Upper lobe of left lung (tissue), 6 donors: ENCODE measurements at regions not wholly inside any gene's neighbourhood (a gene's known extent, or its start where the extent isn't known, plus 50 kb on each side); places are given as distances from the start of the nearest gene placed in this dataset.
A peak's percentile ranks its signal among the peaks of the same experiment; 100 is the strongest.

Source experiments
- ATAC-seq, 2 donors: fragments of 200-7000 bp; cut with Tn5 transposase; one replicate each; pipeline ENCODE4 v1.9.1; 2022; ENCODE audit warnings: mild to moderate bottlenecking in 2 of 2, moderate library complexity in 2 of 2; ENCODE audit not compliant: low FRiP score in 2 of 2
- DNase-seq, 2 donors: peaks; one replicate each; pipeline ENCODE4 v3.0.0-alpha.2; 2019 to 2020
- H3K27ac ChIP-seq, 4 donors: fragments of 200-600 bp; sonication (generic); one replicate each; pipeline ENCODE4 v1.5.1; 2016 to 2019
- H3K27me3 ChIP-seq, 4 donors: fragments of 200-600 bp; sonication (generic); one replicate each; pipeline ENCODE4 v1.5.1; 2017 to 2019
- H3K36me3 ChIP-seq, 4 donors: fragments of 200-600 bp; sonication (generic); one replicate each; pipeline ENCODE4 v1.5.1; 2016 to 2019
- H3K4me1 ChIP-seq, 4 donors: fragments of 200-600 bp; sonication (generic); one replicate each; pipeline ENCODE4 v1.5.1; 2018 to 2019
- H3K4me3 ChIP-seq, 4 donors: fragments of 200-600 bp; sonication (generic); one replicate each; pipeline ENCODE4 v1.5.1; 2017 to 2019; ENCODE audit warnings: mild to moderate bottlenecking in 2 of 4, moderate library complexity in 1 of 4
- H3K9me3 ChIP-seq, 4 donors: fragments of 200-600 bp; sonication (generic); one replicate each; pipeline ENCODE4 v1.5.1; 2018 to 2019
- EP300 ChIP-seq, 4 donors: sonication (generic); formaldehyde crosslinking; IDR thresholded peaks; one replicate each; pipeline ENCODE4 v1.5.1; 2017; ENCODE audit warnings: antibody characterized with exemption in 4 of 4, control low read depth in 2 of 4
- POLR2A ChIP-seq, 4 donors: fragments of 450-650 bp; IDR thresholded peaks; one replicate each; pipeline ENCODE4 v1.5.1; 2016 to 2017; ENCODE audit warnings: antibody characterized with exemption in 4 of 4, mild to moderate bottlenecking in 2 of 4
- POLR2AphosphoS5 ChIP-seq, 2 donors: sonication (generic); formaldehyde crosslinking; IDR thresholded peaks; one replicate each; pipeline ENCODE4 v1.5.1; 2017; ENCODE audit warnings: antibody characterized with exemption in 2 of 2
- WGBS, 2 donors: methylation state at CpG; one replicate each; pipeline ENCODE4 v1.1.5; 2017 to 2018; 5-methylcytosine and 5-hydroxymethylcytosine counted together
- TF ChIP-seq, protein P1 (sequence below), 6 experiments: fragments of 450-650 bp in 4 of 6; fragments of 200-600 bp in 2 of 6; sonication (generic) in 2 of 6; IDR thresholded peaks; one replicate each; pipeline ENCODE4 v1.5.1; 2016 to 2019; ENCODE audit warnings: antibody characterized with exemption in 6 of 6
- donor health status: DM: no; HTN: no; CAD: no; lungs with moderate emphysema.
- donor health status: DM: no; HTN: yes; CAD: no; lungs with severe emphysema.

DNA sequence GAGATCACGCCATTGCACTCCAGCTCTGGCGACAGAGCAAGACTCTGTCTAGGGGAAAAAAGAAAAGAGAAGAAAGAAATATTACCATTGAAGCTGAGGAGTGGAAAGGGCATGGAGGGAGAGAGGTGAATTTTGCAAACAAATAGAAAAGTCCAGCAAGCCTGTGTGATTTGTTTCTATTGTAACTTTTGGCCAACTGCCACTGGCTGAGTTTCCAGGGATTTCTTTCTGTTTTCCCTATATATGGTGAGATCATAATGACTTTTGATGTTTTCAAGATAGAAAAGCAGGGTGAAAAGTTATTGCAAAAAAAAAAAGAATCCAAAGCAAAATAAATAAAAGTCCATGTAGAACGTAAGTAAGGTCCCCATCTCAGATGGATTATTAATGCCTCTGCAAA, 184.2 kb upstream of the RALGAPA2 start:
- 76 to 82% methylated on average over 3 of the region's 3 CpGs for WGBS, 2 donors
- ATAC-seq (no peak), DNase-seq (no peak)
- no peaks in the 10 kb centered on the region for H3K36me3 ChIP-seq
- no peak for TF ChIP-seq EP300 (IDR thresholded peaks at IDR 0.05)
- TF ChIP-seq, protein P1, sequence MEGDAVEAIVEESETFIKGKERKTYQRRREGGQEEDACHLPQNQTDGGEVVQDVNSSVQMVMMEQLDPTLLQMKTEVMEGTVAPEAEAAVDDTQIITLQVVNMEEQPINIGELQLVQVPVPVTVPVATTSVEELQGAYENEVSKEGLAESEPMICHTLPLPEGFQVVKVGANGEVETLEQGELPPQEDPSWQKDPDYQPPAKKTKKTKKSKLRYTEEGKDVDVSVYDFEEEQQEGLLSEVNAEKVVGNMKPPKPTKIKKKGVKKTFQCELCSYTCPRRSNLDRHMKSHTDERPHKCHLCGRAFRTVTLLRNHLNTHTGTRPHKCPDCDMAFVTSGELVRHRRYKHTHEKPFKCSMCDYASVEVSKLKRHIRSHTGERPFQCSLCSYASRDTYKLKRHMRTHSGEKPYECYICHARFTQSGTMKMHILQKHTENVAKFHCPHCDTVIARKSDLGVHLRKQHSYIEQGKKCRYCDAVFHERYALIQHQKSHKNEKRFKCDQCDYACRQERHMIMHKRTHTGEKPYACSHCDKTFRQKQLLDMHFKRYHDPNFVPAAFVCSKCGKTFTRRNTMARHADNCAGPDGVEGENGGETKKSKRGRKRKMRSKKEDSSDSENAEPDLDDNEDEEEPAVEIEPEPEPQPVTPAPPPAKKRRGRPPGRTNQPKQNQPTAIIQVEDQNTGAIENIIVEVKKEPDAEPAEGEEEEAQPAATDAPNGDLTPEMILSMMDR (IDR thresholded peaks at IDR 0.05), result no peak
- TF ChIP-seq POLR2A (IDR thresholded peaks at IDR 0.05), result no peak
- no peak for TF ChIP-seq POLR2AphosphoS5 (IDR thresholded peaks at IDR 0.05)
- H3K4me1 ChIP-seq, result peaks cover 0 to 5% (median 3%) of the 10 kb centered on the region in 4 donors
- no peaks in the 10 kb centered on the region for H3K9me3 ChIP-seq
- H3K27ac ChIP-seq, result no peak overlapping the region
- H3K4me3 ChIP-seq, result no peak overlapping the region
- H3K27me3 ChIP-seq, result no peaks in the 10 kb centered on the region

DNA sequence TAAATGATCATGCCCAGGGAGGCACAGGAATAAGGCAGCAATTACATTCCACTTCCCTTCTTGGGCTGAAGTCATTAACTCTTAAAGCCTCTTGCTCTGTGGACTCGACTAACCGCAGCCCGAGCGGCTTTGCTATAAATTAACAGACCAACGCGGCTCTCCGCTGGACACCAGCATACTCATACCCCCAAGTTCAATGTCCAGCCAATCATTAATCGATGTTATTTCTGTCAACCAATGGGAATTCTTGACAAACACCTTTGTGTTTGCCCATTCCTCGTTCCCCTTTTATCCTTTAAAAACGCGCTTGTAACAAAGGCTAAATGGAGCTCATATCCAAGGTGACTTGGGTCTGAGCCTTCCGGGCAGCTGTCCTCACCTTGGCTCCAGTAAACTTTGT, 183.1 kb upstream of the RALGAPA2 start:
- TF ChIP-seq POLR2A (IDR thresholded peaks at IDR 0.05) (no peak), EP300 (IDR thresholded peaks at IDR 0.05) (no peak), POLR2AphosphoS5 (IDR thresholded peaks at IDR 0.05) (no peak)
- TF ChIP-seq, protein P1 (IDR thresholded peaks at IDR 0.05), result no peak
- ATAC-seq (no peak), DNase-seq (no peak)
- Histone ChIP-seq H3K27me3 (no peaks in the 10 kb centered on the region), H3K4me3 (no peak overlapping the region), H3K4me1 (peaks cover 0 to 5% (median 3%) of the 10 kb centered on the region in 4 donors), H3K9me3 (no peaks in the 10 kb centered on the region), H3K36me3 (no peaks in the 10 kb centered on the region), H3K27ac (no peak overlapping the region)
- 89 to 93% methylated on average over 12 of the region's 12 CpGs for WGBS, 2 donors

DNA sequence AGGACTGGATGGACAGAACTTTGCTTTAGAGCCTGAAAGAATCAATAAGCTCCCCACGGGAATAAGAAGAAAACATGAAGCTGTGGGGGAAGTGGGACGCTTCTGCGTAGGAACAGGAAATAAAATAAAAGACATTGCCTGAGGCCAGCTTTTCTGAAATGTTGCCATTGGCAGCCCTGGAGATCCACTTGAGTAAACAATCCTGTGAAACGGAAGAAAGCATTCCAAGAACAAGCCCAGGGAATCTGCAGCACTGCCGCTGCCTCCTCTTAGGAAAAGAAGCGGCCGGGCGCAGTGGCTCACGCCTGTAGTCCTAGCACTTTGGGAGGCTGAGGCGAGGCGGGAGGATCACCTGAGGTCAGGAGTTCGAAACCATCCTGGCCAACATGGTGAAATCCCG, 182.3 kb upstream of the RALGAPA2 start:
- H3K4me3 ChIP-seq, result no peak overlapping the region
- H3K27me3 ChIP-seq, result no peaks in the 10 kb centered on the region
- 54 to 65% methylated on average over 13 of the region's 13 CpGs for WGBS, 2 donors
- H3K4me1 ChIP-seq, result peaks cover 0 to 5% (median 3%) of the 10 kb centered on the region in 4 donors
- no peak for TF ChIP-seq EP300 (IDR thresholded peaks at IDR 0.05)
- no peak for TF ChIP-seq POLR2AphosphoS5 (IDR thresholded peaks at IDR 0.05)
- no peak for TF ChIP-seq POLR2A (IDR thresholded peaks at IDR 0.05)
- TF ChIP-seq, protein P1 (IDR thresholded peaks at IDR 0.05), result no peak
- no peak overlapping the region for H3K27ac ChIP-seq
- H3K9me3 ChIP-seq, result no peaks in the 10 kb centered on the region
- ATAC-seq (no peak), DNase-seq (peak in 1 of 2 donors; percentile 36)
- no peaks in the 10 kb centered on the region for H3K36me3 ChIP-seq

DNA sequence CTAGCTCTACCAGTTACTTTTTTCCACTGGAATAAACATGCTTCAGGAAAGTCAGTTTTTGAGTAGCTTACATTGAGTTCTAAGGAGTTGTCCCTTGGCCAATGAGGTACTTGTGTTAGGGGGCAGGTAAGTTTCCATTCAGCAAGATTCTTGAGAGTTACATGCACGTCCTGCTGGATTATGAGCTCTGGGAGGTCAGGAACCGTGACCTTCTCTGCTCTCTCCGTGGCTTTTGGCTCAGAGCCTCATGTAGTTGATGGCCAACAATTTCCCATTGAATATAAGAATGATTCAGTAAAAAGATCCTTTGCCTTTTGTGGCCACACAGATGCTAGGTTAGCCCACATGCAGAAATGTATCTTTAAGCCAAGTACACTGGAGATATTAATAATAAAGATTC, 181.8 kb upstream of the RALGAPA2 start:
- Histone ChIP-seq H3K27me3 (no peaks in the 10 kb centered on the region), H3K9me3 (no peaks in the 10 kb centered on the region), H3K27ac (no peak overlapping the region), H3K36me3 (no peaks in the 10 kb centered on the region), H3K4me1 (peaks cover 0 to 5% (median 3%) of the 10 kb centered on the region in 4 donors), H3K4me3 (no peak overlapping the region)
- TF ChIP-seq POLR2AphosphoS5 (IDR thresholded peaks at IDR 0.05) (no peak), EP300 (IDR thresholded peaks at IDR 0.05) (no peak)
- ATAC-seq, result no peak
- WGBS, 2 donors, result 27 to 47% methylated on average over 3 of the region's 3 CpGs
- DNase-seq, result peak in 1 of 2 donors; percentile 24

DNA sequence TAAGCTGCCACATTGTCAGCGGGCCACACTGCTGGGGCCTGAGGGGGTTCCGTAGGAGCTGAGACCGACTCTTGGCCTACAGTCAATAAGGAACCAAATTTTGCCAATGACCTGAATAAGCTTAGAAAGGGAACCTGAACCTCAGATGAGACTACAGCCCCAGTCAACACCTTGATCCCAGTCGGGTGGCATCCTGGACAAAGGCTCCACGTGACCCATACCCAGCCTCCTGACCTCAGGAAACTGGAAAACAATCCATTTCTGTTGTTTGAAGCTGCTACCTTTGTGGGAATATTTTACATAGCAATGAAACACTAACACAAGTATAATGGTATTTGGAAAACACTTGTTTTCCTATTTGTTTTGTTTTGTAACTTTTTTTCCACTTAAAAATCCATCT, 179.9 kb upstream of the RALGAPA2 start:
- ATAC-seq (no peak), DNase-seq (no peak)
- Histone ChIP-seq H3K9me3 (no peaks in the 10 kb centered on the region), H3K4me1 (peaks cover 0 to 5% (median 3%) of the 10 kb centered on the region in 4 donors), H3K36me3 (no peaks in the 10 kb centered on the region), H3K27ac (no peak overlapping the region), H3K4me3 (no peak overlapping the region), H3K27me3 (no peaks in the 10 kb centered on the region)
- 73 to 82% methylated on average over 5 of the region's 5 CpGs for WGBS, 2 donors
- no peak for TF ChIP-seq POLR2AphosphoS5 (IDR thresholded peaks at IDR 0.05)
- no peak for TF ChIP-seq EP300 (IDR thresholded peaks at IDR 0.05)

DNA sequence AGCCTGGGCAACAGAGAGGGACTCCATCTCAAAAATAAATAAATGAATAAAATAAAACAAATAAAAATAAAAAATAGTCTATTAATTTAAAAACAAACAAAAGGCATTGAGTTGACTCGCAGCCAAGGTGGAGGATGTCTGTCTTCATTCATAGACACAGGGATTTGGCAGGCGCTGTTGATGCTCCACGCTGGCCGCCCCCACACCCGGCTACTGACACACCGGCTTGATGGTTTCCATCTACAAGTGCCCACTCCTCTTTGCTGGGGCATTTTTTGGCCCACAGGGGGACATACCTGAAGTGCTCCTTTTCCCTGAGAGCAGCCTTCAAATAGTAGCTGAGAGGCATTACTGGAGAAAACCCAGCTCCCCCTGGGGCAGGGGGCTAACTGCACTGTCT, 178.3 kb upstream of the RALGAPA2 start:
- TF ChIP-seq POLR2A (IDR thresholded peaks at IDR 0.05), result no peak
- TF ChIP-seq, protein P1 (IDR thresholded peaks at IDR 0.05), result no peak
- TF ChIP-seq EP300 (IDR thresholded peaks at IDR 0.05), result no peak
- no peak for TF ChIP-seq POLR2AphosphoS5 (IDR thresholded peaks at IDR 0.05)
- H3K27me3 ChIP-seq, result no peaks in the 10 kb centered on the region
- H3K9me3 ChIP-seq, result no peaks in the 10 kb centered on the region
- H3K36me3 ChIP-seq, result no peaks in the 10 kb centered on the region
- peaks cover 0 to 5% (median 3%) of the 10 kb centered on the region in 4 donors for H3K4me1 ChIP-seq
- no peak overlapping the region for H3K27ac ChIP-seq
- H3K4me3 ChIP-seq, result no peak overlapping the region
- 84 to 94% methylated on average over 6 of the region's 6 CpGs for WGBS, 2 donors
- DNase-seq (peak in 1 of 2 donors; percentile 50), ATAC-seq (no peak)
